Neutrophil (primary cell): ENCODE measurements at regions not wholly inside any gene's neighbourhood (a gene's known extent, or its start where the extent isn't known, plus 50 kb on each side); places are given as distances from the start of the nearest gene placed in this dataset.

ENCODE experiments used
- H3K27ac ChIP-seq: fragments of 200-600 bp; sonication (generic); 2 replicates; pipeline ENCODE4 v1.5.1; 2016; ENCODE audit warnings: mild to moderate bottlenecking, moderate library complexity
- H3K27me3 ChIP-seq: fragments of 200-600 bp; sonication (generic); 2 replicates; pipeline ENCODE4 v1.6.0; 2016; ENCODE audit warnings: mild to moderate bottlenecking
- H3K36me3 ChIP-seq: fragments of 200-600 bp; sonication (generic); 2 replicates; pipeline ENCODE4 v1.5.1; 2017
- H3K4me1 ChIP-seq, 2 experiments: fragments of 200-600 bp in 1 of 2; sonication (generic) in 1 of 2; 1 replicate in 1 of 2; 2 replicates in 1 of 2; pipeline versions ENCODE4 v1.5.1 to v1.6.1; 2013 to 2016; ENCODE audit warnings: low read depth in 1 of 2, low read length in 1 of 2, mild to moderate bottlenecking in 1 of 2, moderate library complexity in 1 of 2; ENCODE audit not compliant: control insufficient read depth in 1 of 2, insufficient read depth in 1 of 2
- H3K4me3 ChIP-seq, 2 experiments: fragments of 200-600 bp in 1 of 2; sonication (generic) in 1 of 2; 1 replicate in 1 of 2; 2 replicates in 1 of 2; pipeline ENCODE4 v1.5.1; 2013 to 2016; ENCODE audit warnings: low read depth in 1 of 2, low read length in 1 of 2, mild to moderate bottlenecking in 1 of 2, moderate library complexity in 1 of 2
- H3K9me3 ChIP-seq: fragments of 200-600 bp; sonication (generic); 2 replicates; pipeline ENCODE4 v1.5.1; 2016
- TF ChIP-seq, protein P1 (sequence below): fragments of 200-600 bp; sonication (generic); IDR thresholded peaks from 2 replicates; pipeline ENCODE4 v1.5.1; 2016; ENCODE audit warnings: antibody characterized with exemption

DNA sequence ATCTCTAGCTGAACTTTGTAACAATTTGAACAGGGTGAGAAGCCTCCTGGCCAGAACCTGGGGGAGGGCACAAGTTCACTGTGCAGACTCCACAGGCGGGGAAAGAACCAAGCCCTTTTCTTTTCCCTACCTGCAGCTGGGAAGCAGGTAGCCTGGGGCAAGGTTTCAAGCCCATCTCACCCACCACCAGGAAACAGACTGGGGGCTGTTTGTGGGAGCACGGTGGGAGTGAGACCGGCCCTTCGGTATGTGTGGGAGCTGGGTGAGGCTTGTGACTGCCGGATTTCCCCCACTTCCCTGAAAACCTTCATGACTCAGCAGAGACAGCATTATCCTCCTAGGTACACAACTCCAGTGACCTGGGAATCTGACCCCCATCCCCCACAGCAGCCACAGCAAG lies 211.7 kb downstream of the ZNF674 start:
- no peaks in the 10 kb centered on the region for H3K9me3 ChIP-seq
- H3K36me3 ChIP-seq: no peaks in the 10 kb centered on the region
- TF ChIP-seq, protein P1, sequence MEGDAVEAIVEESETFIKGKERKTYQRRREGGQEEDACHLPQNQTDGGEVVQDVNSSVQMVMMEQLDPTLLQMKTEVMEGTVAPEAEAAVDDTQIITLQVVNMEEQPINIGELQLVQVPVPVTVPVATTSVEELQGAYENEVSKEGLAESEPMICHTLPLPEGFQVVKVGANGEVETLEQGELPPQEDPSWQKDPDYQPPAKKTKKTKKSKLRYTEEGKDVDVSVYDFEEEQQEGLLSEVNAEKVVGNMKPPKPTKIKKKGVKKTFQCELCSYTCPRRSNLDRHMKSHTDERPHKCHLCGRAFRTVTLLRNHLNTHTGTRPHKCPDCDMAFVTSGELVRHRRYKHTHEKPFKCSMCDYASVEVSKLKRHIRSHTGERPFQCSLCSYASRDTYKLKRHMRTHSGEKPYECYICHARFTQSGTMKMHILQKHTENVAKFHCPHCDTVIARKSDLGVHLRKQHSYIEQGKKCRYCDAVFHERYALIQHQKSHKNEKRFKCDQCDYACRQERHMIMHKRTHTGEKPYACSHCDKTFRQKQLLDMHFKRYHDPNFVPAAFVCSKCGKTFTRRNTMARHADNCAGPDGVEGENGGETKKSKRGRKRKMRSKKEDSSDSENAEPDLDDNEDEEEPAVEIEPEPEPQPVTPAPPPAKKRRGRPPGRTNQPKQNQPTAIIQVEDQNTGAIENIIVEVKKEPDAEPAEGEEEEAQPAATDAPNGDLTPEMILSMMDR: no peak
- H3K4me1 ChIP-seq: no peaks in the 10 kb centered on the region
- H3K4me3 ChIP-seq: no peak overlapping the region
- no peak overlapping the region for H3K27ac ChIP-seq
- no peaks in the 10 kb centered on the region for H3K27me3 ChIP-seq

DNA sequence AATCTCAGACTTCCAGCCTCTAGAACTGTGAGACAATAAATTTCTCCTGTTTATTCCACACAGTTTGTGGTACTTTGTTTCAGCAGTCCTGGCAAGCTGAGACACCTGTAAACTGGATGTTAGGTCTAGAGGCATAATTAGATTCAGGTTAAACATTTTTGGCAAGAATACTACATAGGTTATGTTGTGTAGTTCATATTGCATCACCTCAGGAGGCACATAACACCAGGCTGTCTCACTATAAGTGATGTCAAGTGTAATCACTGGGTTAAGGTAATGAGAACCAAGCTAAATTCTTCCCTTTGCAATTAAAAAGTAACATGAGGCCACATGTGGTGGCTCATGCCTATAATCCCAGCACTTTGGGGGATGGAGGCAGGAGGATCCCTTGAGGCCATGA lies 214.2 kb downstream of the ZNF674 start:
- H3K27ac ChIP-seq: no peak overlapping the region
- TF ChIP-seq, protein P1: no peak
- no peaks in the 10 kb centered on the region for H3K9me3 ChIP-seq
- H3K27me3 ChIP-seq: no peaks in the 10 kb centered on the region
- H3K36me3 ChIP-seq: no peaks in the 10 kb centered on the region
- no peak overlapping the region for H3K4me3 ChIP-seq
- H3K4me1 ChIP-seq: no peaks in the 10 kb centered on the region

DNA sequence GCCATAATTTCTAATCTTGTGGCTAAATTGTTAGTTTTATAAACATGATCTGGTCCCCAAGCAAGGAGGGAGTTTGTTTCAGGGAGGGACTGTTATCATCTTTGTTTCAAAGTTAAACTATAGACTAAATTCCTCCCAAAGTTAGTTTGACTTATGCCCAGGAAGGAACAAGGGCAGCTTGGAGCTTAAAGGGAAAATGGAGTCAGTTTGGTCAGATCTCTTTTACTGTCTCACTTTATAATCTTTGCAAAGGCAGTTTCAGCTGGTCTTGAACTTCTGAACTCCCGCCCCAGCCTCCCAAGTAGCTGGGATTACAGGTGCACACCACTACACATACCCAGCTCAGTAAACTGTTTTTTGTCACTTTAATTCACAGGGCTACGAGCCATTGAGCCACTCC lies 214.7 kb downstream of the ZNF674 start:
- H3K9me3 ChIP-seq: no peaks in the 10 kb centered on the region
- H3K27ac ChIP-seq: no peak overlapping the region
- H3K27me3 ChIP-seq: no peaks in the 10 kb centered on the region
- no peak overlapping the region for H3K4me3 ChIP-seq
- TF ChIP-seq, protein P1: no peak
- no peaks in the 10 kb centered on the region for H3K4me1 ChIP-seq
- H3K36me3 ChIP-seq: no peaks in the 10 kb centered on the region

DNA sequence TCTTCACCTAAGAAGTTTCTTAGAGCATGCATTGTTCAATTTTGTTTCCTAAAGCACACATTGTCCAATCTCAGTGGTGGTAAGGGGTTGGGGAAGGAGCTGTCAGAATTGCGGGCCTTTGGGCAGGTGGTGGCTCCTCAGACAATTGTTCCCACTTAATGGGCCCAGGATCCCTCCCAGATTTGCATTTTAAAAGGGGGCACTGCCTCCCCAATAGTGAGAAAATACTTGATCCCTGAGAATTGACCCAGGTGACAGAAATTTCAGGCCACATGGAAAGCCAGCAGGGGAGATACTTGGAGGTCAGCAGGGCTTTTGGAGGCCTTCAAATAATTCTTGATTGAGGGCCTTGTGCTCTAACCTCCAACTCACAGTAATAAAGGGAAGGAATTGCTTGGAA lies 217.1 kb downstream of the ZNF674 start:
- H3K27me3 ChIP-seq: no peaks in the 10 kb centered on the region
- no peaks in the 10 kb centered on the region for H3K9me3 ChIP-seq
- no peaks in the 10 kb centered on the region for H3K4me1 ChIP-seq
- TF ChIP-seq, protein P1: no peak
- H3K4me3 ChIP-seq: no peak overlapping the region
- H3K36me3 ChIP-seq: no peaks in the 10 kb centered on the region
- no peak overlapping the region for H3K27ac ChIP-seq

DNA sequence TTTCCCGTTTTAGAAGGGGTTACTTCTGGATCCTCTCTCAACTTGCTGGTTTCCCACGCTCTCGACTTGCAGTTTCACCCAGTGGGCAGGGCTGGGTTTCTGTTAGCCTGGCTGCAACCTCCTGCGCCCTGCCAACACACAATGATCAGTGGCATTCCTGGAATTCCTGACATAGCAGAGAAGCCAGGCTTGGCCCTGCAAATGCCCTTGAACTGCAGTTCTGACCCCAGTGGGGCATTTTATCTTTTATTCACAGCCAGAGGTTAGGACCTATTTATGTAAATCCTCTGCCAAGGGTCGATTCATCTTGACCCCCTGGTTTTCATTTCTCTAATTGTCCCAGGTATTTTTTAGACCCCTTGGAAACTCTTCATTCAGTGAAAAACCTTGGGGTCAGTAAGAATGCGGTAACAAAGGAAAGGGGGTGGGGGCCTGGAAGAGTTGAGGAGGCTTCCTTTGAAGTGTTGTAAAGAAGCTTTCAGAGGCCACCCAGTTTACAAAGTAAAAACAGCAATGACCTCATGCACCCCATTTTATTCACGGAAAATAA lies 217.6 kb downstream of the ZNF674 start:
- no peaks in the 10 kb centered on the region for H3K36me3 ChIP-seq
- no peak overlapping the region for H3K27ac ChIP-seq
- no peaks in the 10 kb centered on the region for H3K27me3 ChIP-seq
- H3K4me3 ChIP-seq: no peak overlapping the region
- TF ChIP-seq, protein P1: no peak
- no peaks in the 10 kb centered on the region for H3K9me3 ChIP-seq
- H3K4me1 ChIP-seq: no peaks in the 10 kb centered on the region

DNA sequence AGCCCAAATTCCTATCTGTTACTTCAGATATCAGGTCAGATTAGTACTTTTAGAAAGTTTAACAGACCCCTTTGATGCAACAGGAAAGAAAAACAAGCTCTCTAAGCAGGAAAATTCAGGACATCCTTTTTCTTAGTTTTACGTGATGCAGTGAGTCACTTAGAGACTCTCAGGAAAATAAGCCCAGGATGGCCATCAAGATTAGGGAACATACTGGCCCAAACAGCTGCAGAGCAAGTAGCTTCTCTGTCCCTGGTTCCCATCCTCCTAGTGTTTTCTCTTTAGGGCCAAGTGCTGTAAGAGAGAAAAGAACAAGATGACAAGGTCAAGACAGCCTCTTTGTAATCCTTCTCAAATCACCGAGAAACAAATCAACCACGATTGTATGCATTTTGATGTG lies 219.1 kb downstream of the ZNF674 start:
- Histone ChIP-seq H3K27ac (no peak overlapping the region), H3K9me3 (no peaks in the 10 kb centered on the region), H3K4me1 (no peaks in the 10 kb centered on the region), H3K4me3 (no peak overlapping the region), H3K27me3 (no peaks in the 10 kb centered on the region), H3K36me3 (no peaks in the 10 kb centered on the region)
- TF ChIP-seq, protein P1: no peak
